Coronary artery (tissue), 2 donors: ENCODE measurements at regions not wholly inside any gene's neighbourhood (a gene's known extent, or its start where the extent isn't known, plus 50 kb on each side); places are given as distances from the start of the nearest gene placed in this dataset.

ENCODE experiments used
- DNase-seq: peaks from one replicate; pipeline ENCODE4 v3.0.0-alpha.2; 2017; ENCODE audit warnings: low spot score
- H3K27ac ChIP-seq, 2 donors: fragments of 200-600 bp; sonication (generic); one replicate each; pipeline ENCODE4 v1.5.1; 2016 to 2019
- H3K4me3 ChIP-seq: fragments of 200-600 bp; sonication (generic); 2 replicates; pipeline ENCODE4 v1.5.1; 2016; ENCODE audit warnings: mild to moderate bottlenecking, moderate library complexity
- TF ChIP-seq, protein P1 (sequence below): fragments of 200-600 bp; sonication (generic); IDR thresholded peaks from one replicate; pipeline ENCODE4 v1.5.1; 2019; ENCODE audit warnings: antibody characterized with exemption

DNA sequence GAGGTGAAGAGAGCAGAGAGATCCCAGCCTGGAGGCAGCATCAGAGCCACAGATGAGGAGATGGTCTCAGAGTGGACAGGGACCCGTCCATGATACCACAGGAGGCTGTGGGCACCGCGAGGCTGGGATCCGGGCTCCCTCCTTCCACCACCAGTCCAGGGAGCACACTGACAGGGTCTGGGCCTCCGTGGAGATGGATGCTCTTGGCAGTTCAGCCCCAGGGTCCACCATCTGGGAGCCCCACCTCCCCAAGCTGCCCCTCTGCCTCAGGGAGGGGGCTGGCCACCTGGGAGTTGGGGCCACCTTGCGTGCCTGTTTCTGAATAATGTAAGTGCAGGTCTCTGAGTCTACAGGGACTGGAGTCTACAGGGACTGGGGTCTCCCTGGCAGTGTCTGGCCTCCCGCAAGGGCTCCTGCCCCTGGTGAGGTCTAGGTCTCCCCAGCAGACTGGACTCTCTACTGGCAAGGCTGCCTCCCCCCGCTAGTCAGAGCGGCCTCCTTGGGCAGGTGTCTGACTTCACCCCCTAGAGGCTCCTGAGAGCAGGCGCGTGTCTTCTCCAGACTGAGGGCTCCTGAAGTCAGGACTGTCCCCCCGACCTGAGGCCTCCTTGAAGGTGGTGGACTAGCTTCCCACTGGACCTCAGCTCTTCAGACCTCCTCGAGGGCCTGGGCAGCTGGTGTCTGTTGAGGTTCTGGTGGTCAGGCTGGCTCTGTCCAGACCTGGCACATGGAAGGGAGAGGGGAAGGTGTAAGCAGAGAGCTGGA lies 218.5 kb downstream of the PTPRU start:
- Histone ChIP-seq H3K4me3 (no peak overlapping the region), H3K27ac (no peak overlapping the region)
- DNase-seq = no peak
- TF ChIP-seq, protein P1, sequence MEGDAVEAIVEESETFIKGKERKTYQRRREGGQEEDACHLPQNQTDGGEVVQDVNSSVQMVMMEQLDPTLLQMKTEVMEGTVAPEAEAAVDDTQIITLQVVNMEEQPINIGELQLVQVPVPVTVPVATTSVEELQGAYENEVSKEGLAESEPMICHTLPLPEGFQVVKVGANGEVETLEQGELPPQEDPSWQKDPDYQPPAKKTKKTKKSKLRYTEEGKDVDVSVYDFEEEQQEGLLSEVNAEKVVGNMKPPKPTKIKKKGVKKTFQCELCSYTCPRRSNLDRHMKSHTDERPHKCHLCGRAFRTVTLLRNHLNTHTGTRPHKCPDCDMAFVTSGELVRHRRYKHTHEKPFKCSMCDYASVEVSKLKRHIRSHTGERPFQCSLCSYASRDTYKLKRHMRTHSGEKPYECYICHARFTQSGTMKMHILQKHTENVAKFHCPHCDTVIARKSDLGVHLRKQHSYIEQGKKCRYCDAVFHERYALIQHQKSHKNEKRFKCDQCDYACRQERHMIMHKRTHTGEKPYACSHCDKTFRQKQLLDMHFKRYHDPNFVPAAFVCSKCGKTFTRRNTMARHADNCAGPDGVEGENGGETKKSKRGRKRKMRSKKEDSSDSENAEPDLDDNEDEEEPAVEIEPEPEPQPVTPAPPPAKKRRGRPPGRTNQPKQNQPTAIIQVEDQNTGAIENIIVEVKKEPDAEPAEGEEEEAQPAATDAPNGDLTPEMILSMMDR = no peak

DNA sequence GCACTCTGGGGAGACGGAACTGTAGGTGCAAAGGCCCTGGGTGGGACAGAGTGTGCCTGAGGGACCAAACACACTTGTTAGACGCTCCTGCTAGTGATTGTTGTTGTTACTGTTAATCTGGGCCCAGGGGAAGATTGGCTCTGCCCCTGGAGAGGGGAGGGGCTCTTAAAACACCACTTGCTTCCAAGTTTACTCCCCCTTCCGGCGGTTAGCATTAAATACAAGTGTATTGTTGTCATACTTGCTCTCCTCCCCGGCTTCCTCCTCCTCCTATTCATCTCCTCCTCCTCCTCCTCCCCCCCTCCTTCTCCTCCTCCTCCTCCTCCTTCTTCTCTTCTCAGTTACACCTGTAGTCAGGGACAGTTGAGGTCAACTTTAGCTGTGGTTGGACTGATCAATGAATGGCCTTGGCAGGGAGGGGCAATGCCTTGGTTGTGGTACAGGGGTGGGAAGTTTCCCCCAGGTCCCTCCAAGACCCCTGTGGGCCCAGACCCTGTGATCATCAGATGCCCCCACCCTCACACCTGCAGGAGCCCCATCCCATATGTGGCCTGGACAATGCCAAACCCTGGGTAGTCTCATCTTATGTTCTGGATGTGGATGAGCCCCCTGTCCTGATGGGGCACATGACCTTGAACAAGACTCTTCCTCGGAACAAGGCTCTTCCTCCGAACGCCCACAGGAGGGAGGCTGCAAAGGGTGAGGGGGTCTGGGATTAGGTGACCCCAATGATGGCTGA lies 217.3 kb downstream of the PTPRU start:
- no peak for DNase-seq
- Histone ChIP-seq H3K4me3 (no peak overlapping the region), H3K27ac (no peak overlapping the region)
- TF ChIP-seq, protein P1 = no peak

DNA sequence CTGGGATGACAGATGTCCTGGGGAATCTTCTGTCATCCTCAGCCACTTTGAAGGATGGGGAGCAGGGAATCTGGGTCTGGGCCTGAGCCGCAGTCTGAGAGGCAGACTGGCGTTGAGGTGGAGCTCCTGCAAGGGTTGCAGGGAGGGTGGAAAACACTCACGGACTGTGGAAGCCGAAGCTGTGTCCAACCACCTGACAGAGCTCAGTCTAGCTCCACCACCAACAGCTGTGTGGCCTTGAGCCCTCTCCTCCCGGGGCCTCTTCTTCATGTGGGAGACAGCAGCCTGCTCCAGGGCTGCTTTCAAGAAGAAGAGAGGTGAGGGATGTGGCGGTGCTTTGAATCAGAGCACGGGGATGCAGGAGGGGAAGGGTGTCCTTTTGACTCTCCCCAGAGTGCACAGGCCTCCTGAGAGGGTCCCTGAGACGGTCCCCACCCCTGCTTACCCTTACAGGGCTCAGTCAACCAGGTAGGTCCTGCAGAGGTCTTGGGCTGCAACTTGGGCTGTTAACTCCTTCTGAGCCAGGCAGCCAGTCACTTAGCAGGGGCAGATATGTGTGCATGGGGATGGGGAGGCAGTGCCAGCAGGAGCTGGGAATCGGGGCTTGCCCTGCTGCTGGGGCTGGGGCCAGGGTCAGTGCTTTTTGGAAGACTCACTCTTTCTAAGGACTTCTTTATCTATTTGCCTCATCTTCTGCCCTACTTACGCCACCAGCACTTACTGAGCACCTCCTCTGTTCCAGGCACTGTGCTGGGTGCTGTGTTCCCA lies 216.3 kb downstream of the PTPRU start:
- no peak for DNase-seq
- Histone ChIP-seq H3K4me3 (no peak overlapping the region), H3K27ac (no peak overlapping the region)
- TF ChIP-seq, protein P1 = no peak

DNA sequence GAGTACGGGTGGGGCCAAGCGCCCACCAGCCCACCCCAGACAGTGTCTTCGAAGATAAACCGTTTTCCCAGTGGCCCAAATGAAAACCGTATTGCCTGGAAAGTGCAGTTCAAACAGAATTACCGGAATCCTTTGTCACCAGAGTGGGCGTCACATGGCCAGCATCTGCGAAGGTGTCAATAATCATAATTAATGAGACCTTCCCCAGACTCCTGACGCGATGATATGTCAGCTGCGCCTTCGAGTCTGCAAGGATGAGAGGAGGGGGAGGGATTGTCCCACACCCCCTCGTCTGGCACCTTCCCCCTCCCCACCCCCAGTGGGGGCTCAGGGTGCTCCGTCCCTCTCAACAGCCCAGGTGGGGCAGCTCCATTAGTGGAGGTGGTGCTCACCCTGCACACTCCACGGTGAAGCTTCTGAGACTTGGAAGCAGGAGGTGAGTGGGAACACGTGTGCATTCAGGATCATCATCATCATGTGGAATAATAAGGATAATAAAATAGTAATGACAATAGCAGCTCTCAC lies 215.1 kb downstream of the PTPRU start:
- TF ChIP-seq, protein P1 = no peak
- no peak overlapping the region for H3K27ac ChIP-seq
- no peak for DNase-seq
- H3K4me3 ChIP-seq = no peak overlapping the region

DNA sequence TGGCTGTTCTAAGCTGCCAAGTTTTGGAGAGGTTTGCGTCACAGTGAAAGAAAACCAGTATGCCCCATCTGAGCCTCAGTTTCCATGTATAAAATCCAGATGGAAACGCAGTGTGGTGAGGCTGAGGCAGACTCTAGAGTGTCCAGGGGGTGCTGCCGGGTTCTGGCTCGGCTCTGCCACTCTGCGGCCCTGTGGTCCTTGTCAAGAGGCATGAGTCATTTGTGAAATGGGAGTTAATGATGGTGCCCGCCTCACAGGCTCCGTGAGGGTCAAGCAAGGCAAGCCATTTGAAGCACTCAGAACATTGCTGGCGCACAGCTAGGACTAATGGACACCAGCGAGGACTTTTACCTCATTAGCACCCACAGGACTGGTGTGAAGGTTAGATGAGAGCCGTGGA lies 214.3 kb downstream of the PTPRU start:
- TF ChIP-seq, protein P1 = no peak
- H3K27ac ChIP-seq = no peak overlapping the region
- H3K4me3 ChIP-seq = no peak overlapping the region
- DNase-seq = no peak

DNA sequence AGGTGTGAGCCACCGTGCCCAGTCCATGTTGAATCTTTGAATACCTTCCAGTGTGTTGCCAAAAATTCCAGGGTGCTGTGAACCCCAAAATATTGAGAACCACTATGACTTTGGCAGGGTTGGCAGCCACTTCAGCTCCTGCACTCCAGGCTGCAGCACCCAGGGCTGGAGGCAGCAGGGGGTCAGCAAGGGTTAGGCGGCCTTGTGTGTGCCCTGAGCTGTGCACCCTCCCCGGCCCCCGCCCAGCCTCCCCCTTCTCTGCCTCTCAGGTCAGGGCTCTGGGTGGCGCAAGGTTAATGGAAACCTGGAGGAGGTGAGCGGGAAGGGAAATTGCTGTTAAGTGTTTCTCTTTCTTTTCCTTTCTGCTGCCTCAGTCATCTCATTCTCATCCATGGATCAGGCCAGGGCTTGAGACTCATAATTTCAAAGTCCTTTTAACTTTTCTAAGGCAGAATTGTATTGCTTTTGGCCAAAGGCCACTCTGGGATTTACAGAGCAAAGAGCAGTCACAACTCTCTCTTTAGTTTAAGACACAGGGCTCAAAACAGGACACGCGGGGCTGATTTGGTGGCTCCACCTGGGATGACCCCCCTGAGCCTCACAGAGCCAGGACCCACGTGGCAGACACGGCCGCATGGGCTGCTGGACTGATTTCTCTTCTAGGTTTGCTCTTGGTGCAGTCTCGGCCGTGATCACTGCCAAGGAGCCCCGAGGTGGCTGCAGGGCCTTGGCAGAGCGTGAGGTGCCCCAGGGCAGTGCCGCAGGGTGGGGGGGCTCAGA lies 212.3 kb downstream of the PTPRU start:
- no peak overlapping the region for H3K27ac ChIP-seq
- no peak for DNase-seq
- no peak overlapping the region for H3K4me3 ChIP-seq
- TF ChIP-seq, protein P1 = no peak
